ENCODE measurements at regions not wholly inside any gene's neighbourhood (a gene's known extent, or its start where the extent isn't known, plus 50 kb on each side); places are given as distances from the start of the nearest gene placed in this dataset.

- 75 to 86% methylated on average over 1 of the region's 1 CpG for WGBS, 2 donors
Measured at GRCh38 chr5:144918371-144918770, 747.7 kb downstream of the KCTD16 start.

GRCh38 chr5:144915452-144915851, 744.8 kb downstream of the KCTD16 start:
- Histone ChIP-seq H3K4me3 (no peak overlapping the region), H3K27ac (ENCODE audit: low read depth in 1 of 2, low read length in 1 of 2) (no peak overlapping the region), H3K9ac (ENCODE audit: insufficient read depth in 1 of 2, low read length in 2 of 2) (no peak overlapping the region), H3K9me3 (ENCODE audit: control insufficient read depth in 4 of 4, insufficient read depth in 3 of 4, low read length in 3 of 4) (no peaks in the 10 kb centered on the region), H3K27me3 (ENCODE audit: control insufficient read depth in 3 of 3, insufficient read depth in 3 of 3, low read length in 2 of 3) (no peaks in the 10 kb centered on the region), H3K36me3 (ENCODE audit: control insufficient read depth in 4 of 4, insufficient read depth in 4 of 4, low read length in 4 of 4) (no peaks in the 10 kb centered on the region), H3K4me1 (ENCODE audit: control insufficient read depth in 5 of 5, insufficient read depth in 5 of 5, low read length in 5 of 5) (no peaks in the 10 kb centered on the region)
- TF ChIP-seq CTCF (IDR thresholded peaks at IDR 0.05; ENCODE audit: control extremely low read depth, extremely low read depth): no peak
- ATAC-seq (ENCODE audit: insufficient read depth, low FRiP score): no peak
- no peak for DNase-seq

More at GRCh38 chr5:144918371-144918770, 747.7 kb downstream of the KCTD16 start:
- ATAC-seq (ENCODE audit: insufficient read depth, low FRiP score): no peak
- Histone ChIP-seq H3K36me3 (ENCODE audit: control insufficient read depth in 4 of 4, insufficient read depth in 4 of 4, low read length in 4 of 4) (no peaks in the 10 kb centered on the region), H3K27me3 (ENCODE audit: control insufficient read depth in 3 of 3, insufficient read depth in 3 of 3, low read length in 2 of 3) (no peaks in the 10 kb centered on the region), H3K4me1 (ENCODE audit: control insufficient read depth in 5 of 5, insufficient read depth in 5 of 5, low read length in 5 of 5) (no peaks in the 10 kb centered on the region), H3K27ac (ENCODE audit: low read depth in 1 of 2, low read length in 1 of 2) (no peak overlapping the region), H3K9me3 (ENCODE audit: control insufficient read depth in 4 of 4, insufficient read depth in 3 of 4, low read length in 3 of 4) (no peaks in the 10 kb centered on the region), H3K9ac (ENCODE audit: insufficient read depth in 1 of 2, low read length in 2 of 2) (no peak overlapping the region), H3K4me3 (no peak overlapping the region)
- no peak for DNase-seq
- no peak for TF ChIP-seq CTCF (IDR thresholded peaks at IDR 0.05; ENCODE audit: control extremely low read depth, extremely low read depth)

GRCh38 chr5:144913661-144914060, 743.0 kb downstream of the KCTD16 start:
- Histone ChIP-seq H3K27ac (ENCODE audit: low read depth in 1 of 2, low read length in 1 of 2) (no peak overlapping the region), H3K27me3 (ENCODE audit: control insufficient read depth in 3 of 3, insufficient read depth in 3 of 3, low read length in 2 of 3) (no peaks in the 10 kb centered on the region), H3K4me1 (ENCODE audit: control insufficient read depth in 5 of 5, insufficient read depth in 5 of 5, low read length in 5 of 5) (no peaks in the 10 kb centered on the region), H3K36me3 (ENCODE audit: control insufficient read depth in 4 of 4, insufficient read depth in 4 of 4, low read length in 4 of 4) (no peaks in the 10 kb centered on the region), H3K9me3 (ENCODE audit: control insufficient read depth in 4 of 4, insufficient read depth in 3 of 4, low read length in 3 of 4) (no peaks in the 10 kb centered on the region), H3K9ac (ENCODE audit: insufficient read depth in 1 of 2, low read length in 2 of 2) (no peak overlapping the region), H3K4me3 (no peak overlapping the region)
- TF ChIP-seq CTCF (IDR thresholded peaks at IDR 0.05; ENCODE audit: control extremely low read depth, extremely low read depth): no peak
- WGBS, 2 donors: 50 to 69% methylated on average over 2 of the region's 2 CpGs
- no peak for ATAC-seq (ENCODE audit: insufficient read depth, low FRiP score)
- no peak for DNase-seq

GRCh38 chr5:144896473-144896872, 725.8 kb downstream of the KCTD16 start:
- no peak for TF ChIP-seq CTCF (IDR thresholded peaks at IDR 0.05; ENCODE audit: control extremely low read depth, extremely low read depth)
- DNase-seq (no peak), ATAC-seq (ENCODE audit: insufficient read depth, low FRiP score) (no peak)
- no peaks in the 10 kb centered on the region for H3K4me1 ChIP-seq (ENCODE audit: control insufficient read depth in 5 of 5, insufficient read depth in 5 of 5, low read length in 5 of 5)
- H3K27me3 ChIP-seq (ENCODE audit: control insufficient read depth in 3 of 3, insufficient read depth in 3 of 3, low read length in 2 of 3): no peaks in the 10 kb centered on the region
- no peak overlapping the region for H3K27ac ChIP-seq (ENCODE audit: low read depth in 1 of 2, low read length in 1 of 2)
- WGBS, 2 donors: 82 to 85% methylated on average over 2 of the region's 2 CpGs
- H3K36me3 ChIP-seq (ENCODE audit: control insufficient read depth in 4 of 4, insufficient read depth in 4 of 4, low read length in 4 of 4): no peaks in the 10 kb centered on the region
- no peak overlapping the region for H3K4me3 ChIP-seq
- H3K9me3 ChIP-seq (ENCODE audit: control insufficient read depth in 4 of 4, insufficient read depth in 3 of 4, low read length in 3 of 4): no peaks in the 10 kb centered on the region
- no peak overlapping the region for H3K9ac ChIP-seq (ENCODE audit: insufficient read depth in 1 of 2, low read length in 2 of 2)

Data from lung (tissue), 11 donors.